GM23248 (cell line): ENCODE measurements at regions not wholly inside any gene's neighbourhood (a gene's known extent, or its start where the extent isn't known, plus 50 kb on each side); places are given as distances from the start of the nearest gene placed in this dataset.
"Not testable (repeated sequence)": the region's sequence is repeated elsewhere in the genome, so short reads cannot be mapped to it uniquely, and the experiment has no call there.

ENCODE experiments used
- DNase-seq: peaks from one replicate; pipeline ENCODE4 v3.0.0-alpha.2; 2015
- H2AFZ ChIP-seq: fragments of 200-600 bp; sonication (generic); 2 replicates; pipeline ENCODE4 v1.6.1; 2016; ENCODE audit warnings: antibody characterized with exemption
- H3F3A ChIP-seq: fragments of 200-600 bp; sonication (generic); 2 replicates; pipeline ENCODE4 v1.6.1; 2016; ENCODE audit warnings: mild to moderate bottlenecking, antibody characterized with exemption, mixed run types; ENCODE audit not compliant: insufficient read depth
- H3K27ac ChIP-seq: fragments of 200-600 bp; sonication (generic); 2 replicates; pipeline ENCODE4 v1.5.1; 2016; ENCODE audit warnings: mild to moderate bottlenecking
- H3K27me3 ChIP-seq: fragments of 200-600 bp; sonication (generic); replicated peaks from 2 replicates; pipeline ENCODE4 v1.6.1; 2016; ENCODE audit warnings: mild to moderate bottlenecking; ENCODE audit not compliant: insufficient read depth
- H3K36me3 ChIP-seq: fragments of 200-600 bp; sonication (generic); 2 replicates; pipeline ENCODE4 v1.6.1; 2016; ENCODE audit warnings: low read depth, mild to moderate bottlenecking
- H3K4me1 ChIP-seq: fragments of 200-600 bp; sonication (generic); 2 replicates; pipeline ENCODE4 v1.6.1; 2016; ENCODE audit warnings: mild to moderate bottlenecking; ENCODE audit not compliant: insufficient read depth
- H3K4me2 ChIP-seq: fragments of 200-600 bp; sonication (generic); one replicate; pipeline ENCODE4 v1.6.1; 2016; ENCODE audit warnings: mild to moderate bottlenecking; ENCODE audit not compliant: unreplicated experiment
- H3K4me3 ChIP-seq: fragments of 200-600 bp; sonication (generic); 2 replicates; pipeline ENCODE4 v1.5.1; 2016; ENCODE audit warnings: mild to moderate bottlenecking
- H3K79me2 ChIP-seq: fragments of 200-600 bp; sonication (generic); 2 replicates; pipeline ENCODE4 v1.6.1; 2016; ENCODE audit warnings: mild to moderate bottlenecking; ENCODE audit not compliant: insufficient read depth
- H3K9ac ChIP-seq: fragments of 200-600 bp; sonication (generic); 2 replicates; pipeline ENCODE4 v1.6.1; 2016; ENCODE audit warnings: mild to moderate bottlenecking
- H3K9me2 ChIP-seq: fragments of 200-600 bp; sonication (generic); 2 replicates; pipeline ENCODE4 v1.6.1; 2016; ENCODE audit warnings: mixed run types, mild to moderate bottlenecking, moderate library complexity; ENCODE audit not compliant: insufficient read depth
- H3K9me3 ChIP-seq: fragments of 200-600 bp; sonication (generic); one replicate; pipeline ENCODE4 v1.6.1; 2017; ENCODE audit warnings: low read depth
- H4K20me1 ChIP-seq: fragments of 200-600 bp; sonication (generic); 2 replicates; pipeline ENCODE4 v1.6.0; 2016; ENCODE audit not compliant: insufficient read depth
- EZH2 ChIP-seq: fragments of 200-600 bp; sonication (generic); IDR thresholded peaks from 2 replicates; pipeline ENCODE4 v1.6.1; 2018; ENCODE audit warnings: antibody characterized with exemption, mild to moderate bottlenecking; ENCODE audit not compliant: insufficient read depth, poor library complexity, severe bottlenecking
- EZH2phosphoT487 ChIP-seq: fragments of 200-600 bp; sonication (generic); IDR thresholded peaks from 2 replicates; pipeline ENCODE4 v1.6.1; 2018; ENCODE audit warnings: antibody characterized with exemption, moderate library complexity, mild to moderate bottlenecking, low read depth; ENCODE audit not compliant: insufficient read depth
- WGBS, 2 experiments: methylation state at CpG; one replicate each; pipeline ENCODE4 v1.1.6; 2015 to 2017; ENCODE audit warnings: low lambda C conversion rate in 2 of 2, low coverage in 1 of 2; ENCODE audit errors: missing lambda C conversion rate in 2 of 2; 5-methylcytosine and 5-hydroxymethylcytosine counted together
- in situ Hi-C: fragments of 300-500 bp; cut with MboI; formaldehyde crosslinking; loops from 2 replicates; pipeline ENCODE4 v1.15.0; 2020

GRCh38 chr14:37753459-37753858 is 158.0 kb downstream of the TTC6 start:
- WGBS, 2 experiments, result 41 to 51% methylated on average over 5 of the region's 5 CpGs
- DNase-seq, result no peak
- in situ Hi-C loops, result no loop called here
- Histone ChIP-seq H3K79me2 (no peaks in the 10 kb centered on the region), H3K4me2 (no peak overlapping the region), H3K4me3 (no peak overlapping the region), H3K36me3 (no peaks in the 10 kb centered on the region), H3K27me3 (no peaks in the 10 kb centered on the region), H3K4me1 (no peaks in the 10 kb centered on the region), H2AFZ (no peak overlapping the region), H4K20me1 (no peaks in the 10 kb centered on the region; the same call in 1 of the 2 replicates), H3K27ac (no peak overlapping the region), H3K9me2 (no peaks in the 10 kb centered on the region), H3K9ac (no peak overlapping the region), H3F3A (no peaks in the 10 kb centered on the region), H3K9me3 (no peaks in the 10 kb centered on the region)
- no peak for TF ChIP-seq EZH2
- TF ChIP-seq EZH2phosphoT487, result no peak

GRCh38 chr14:37760275-37760674 is 164.8 kb downstream of the TTC6 start:
- H3K9ac ChIP-seq, H2AFZ ChIP-seq, H3K36me3 ChIP-seq, H3K4me3 ChIP-seq, H3K4me1 ChIP-seq, H3K9me3 ChIP-seq, H3K27ac ChIP-seq, in situ Hi-C loops, H3F3A ChIP-seq, H3K27me3 ChIP-seq, H3K79me2 ChIP-seq, H3K4me2 ChIP-seq, H4K20me1 ChIP-seq, DNase-seq, H3K9me2 ChIP-seq: not testable (repeated sequence)
- WGBS, 2 experiments, result 0 to 4% methylated on average over 2 of the region's 2 CpGs

GRCh38 chr14:37763266-37763665 is 167.8 kb downstream of the TTC6 start:
- Histone ChIP-seq H3K4me2 (no peak overlapping the region), H3K36me3 (no peaks in the 10 kb centered on the region), H3K4me3 (no peak overlapping the region), H3K9ac (no peak overlapping the region), H4K20me1 (no peaks in the 10 kb centered on the region), H3K79me2 (no peaks in the 10 kb centered on the region), H3K9me2 (no peaks in the 10 kb centered on the region), H2AFZ (no peak overlapping the region), H3K9me3 (no peaks in the 10 kb centered on the region), H3K27me3 (no peaks in the 10 kb centered on the region), H3K4me1 (no peaks in the 10 kb centered on the region), H3K27ac (no peak overlapping the region), H3F3A (no peaks in the 10 kb centered on the region)
- TF ChIP-seq EZH2phosphoT487 (no peak), EZH2 (no peak)
- in situ Hi-C loops, result no loop called here
- WGBS, 2 experiments, result 51 to 54% methylated on average over 3 of the region's 3 CpGs
- DNase-seq, result no peak

- H4K20me1 ChIP-seq, H3K4me2 ChIP-seq, H3K4me3 ChIP-seq, H3K9me2 ChIP-seq, H3K9ac ChIP-seq, in situ Hi-C loops, H3F3A ChIP-seq, DNase-seq, H3K79me2 ChIP-seq, H3K36me3 ChIP-seq, H3K9me3 ChIP-seq, H2AFZ ChIP-seq, H3K27ac ChIP-seq, H3K4me1 ChIP-seq, H3K27me3 ChIP-seq: not testable (repeated sequence)
- 60 to 69% methylated on average over 17 to 23 of the region's 23 CpGs for WGBS, 2 experiments
These were observed 176.9 kb downstream of the TTC6 start for GRCh38 chr14:37772283-37772682.

DNA sequence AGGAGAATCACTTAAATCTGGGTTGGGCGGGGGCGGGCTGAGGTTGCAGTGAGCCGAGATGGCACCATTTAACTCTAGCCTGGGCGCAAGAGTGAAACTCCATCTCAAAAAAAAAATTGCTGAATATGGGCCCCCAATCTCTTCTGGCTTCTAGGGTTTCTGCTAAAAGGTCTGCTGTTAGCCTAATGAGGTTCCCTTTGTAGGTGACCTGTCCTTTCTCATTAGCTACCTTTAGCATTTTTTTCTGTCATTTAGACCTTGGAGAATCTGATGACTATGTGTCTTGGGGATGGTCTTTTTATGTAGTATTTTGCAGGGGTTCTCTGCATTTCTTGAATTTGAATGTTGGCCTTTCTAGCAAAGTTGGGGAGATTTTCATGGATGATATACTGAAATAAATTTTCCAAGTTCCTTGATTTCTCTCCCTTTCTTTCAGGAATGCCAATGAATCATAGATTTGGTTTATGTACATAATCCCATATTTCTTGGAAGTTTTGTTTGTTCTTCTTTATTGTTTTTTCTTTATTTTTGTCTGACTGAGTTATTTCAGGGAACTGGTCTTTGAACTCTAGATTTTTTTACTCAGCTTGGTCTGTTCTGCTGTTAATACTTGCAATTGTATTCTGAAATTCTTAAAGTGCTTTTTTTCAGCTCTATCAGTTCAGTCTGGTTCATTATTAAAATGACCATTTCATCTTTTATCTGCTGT is 181.5 kb downstream of the TTC6 start:
- H3K9me3 ChIP-seq, result no peaks in the 10 kb centered on the region

More for the DNA sequence above, 181.5 kb downstream of the TTC6 start:
- no peak overlapping the region for H3K4me2 ChIP-seq
- H3K27me3 ChIP-seq, result no peaks in the 10 kb centered on the region
- H3K4me3 ChIP-seq, result no peak overlapping the region
- H3K4me1 ChIP-seq, result no peaks in the 10 kb centered on the region
- H3K9ac ChIP-seq, result no peak overlapping the region
- H3F3A ChIP-seq, result no peaks in the 10 kb centered on the region
- H3K27ac ChIP-seq, result no peak overlapping the region
- no peaks in the 10 kb centered on the region for H3K9me2 ChIP-seq
- no peaks in the 10 kb centered on the region for H4K20me1 ChIP-seq
- H2AFZ ChIP-seq, result no peak overlapping the region
- no peaks in the 10 kb centered on the region for H3K79me2 ChIP-seq
- in situ Hi-C loops, result no loop called here
- H3K36me3 ChIP-seq, result no peaks in the 10 kb centered on the region
- WGBS, 2 experiments, result 69 to 72% methylated on average over 3 to 4 of the region's 4 CpGs
- DNase-seq, result no peak
- TF ChIP-seq EZH2phosphoT487 (no peak), EZH2 (no peak)
